Ectodermal cell (in vitro differentiated cells): ENCODE measurements at regions not wholly inside any gene's neighbourhood (a gene's known extent, or its start where the extent isn't known, plus 50 kb on each side); places are given as distances from the start of the nearest gene placed in this dataset.

Experiments used
- H3K27ac ChIP-seq: 2 replicates; pipeline ENCODE4 v1.7.0; 2013; ENCODE audit warnings: mild to moderate bottlenecking, low read depth, low read length; ENCODE audit not compliant: insufficient read depth, poor library complexity, severe bottlenecking
- H3K27me3 ChIP-seq: 2 replicates; pipeline ENCODE4 v1.7.0; 2013; ENCODE audit warnings: mild to moderate bottlenecking, low read length; ENCODE audit not compliant: insufficient read depth, control insufficient read depth, poor library complexity, severe bottlenecking
- H3K36me3 ChIP-seq: one replicate; pipeline ENCODE4 v1.7.0; 2013; ENCODE audit warnings: low read length; ENCODE audit not compliant: control insufficient read depth, insufficient read depth
- H3K4me1 ChIP-seq: one replicate; pipeline ENCODE4 v1.7.0; 2013; ENCODE audit warnings: low read length; ENCODE audit not compliant: control insufficient read depth, insufficient read depth
- H3K4me3 ChIP-seq: 2 replicates; pipeline ENCODE4 v1.7.0; 2013; ENCODE audit warnings: low read depth, low read length, control low read depth; ENCODE audit not compliant: insufficient read depth
- H3K9me3 ChIP-seq: 2 replicates; pipeline ENCODE4 v1.7.0; 2013; ENCODE audit warnings: mild to moderate bottlenecking, low read length, moderate library complexity; ENCODE audit not compliant: control insufficient read depth
- WGBS, 2 experiments: methylation state at CpG; one replicate each; pipeline ENCODE4 v1.1.7; 2013; ENCODE audit warnings: missing lambda C conversion rate in 2 of 2; 5-methylcytosine and 5-hydroxymethylcytosine counted together

- H3K27ac ChIP-seq: no peak overlapping the region
- H3K27me3 ChIP-seq: no peaks in the 10 kb centered on the region
- no peaks in the 10 kb centered on the region for H3K4me1 ChIP-seq
- H3K36me3 ChIP-seq: no peaks in the 10 kb centered on the region
- no peak overlapping the region for H3K4me3 ChIP-seq
- H3K9me3 ChIP-seq: no peaks in the 10 kb centered on the region
- WGBS, 2 experiments: 94 to 95% methylated on average over 6 of the region's 7 CpGs
Measured at GRCh38 chr4:32427566-32427965, 1707.4 kb downstream of the PCDH7 start.

DNA sequence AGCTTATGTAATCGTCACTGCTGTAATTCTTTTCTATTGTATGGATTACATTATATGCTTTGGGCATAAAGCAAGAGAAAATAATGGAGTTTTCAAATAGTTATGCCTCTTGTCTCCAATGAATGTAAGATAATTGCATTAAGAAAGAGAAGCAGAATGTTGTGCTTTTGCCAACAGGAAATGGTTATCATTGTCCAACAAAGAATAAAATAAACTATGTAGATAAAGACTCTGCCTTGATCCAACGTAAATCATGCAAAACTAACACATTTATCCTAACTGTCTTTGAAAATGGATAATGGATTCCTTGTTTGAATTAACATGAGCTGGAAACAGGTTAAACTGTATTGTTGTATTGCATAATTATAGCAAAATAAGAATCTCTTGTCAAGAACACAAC, 1709.0 kb downstream of the PCDH7 start:
- H3K9me3 ChIP-seq: no peaks in the 10 kb centered on the region
- no peaks in the 10 kb centered on the region for H3K27me3 ChIP-seq
- no peaks in the 10 kb centered on the region for H3K36me3 ChIP-seq
- H3K4me3 ChIP-seq: no peak overlapping the region
- WGBS, 2 experiments: 86 to 100% methylated on average over 1 to 2 of the region's 2 CpGs
- no peak overlapping the region for H3K27ac ChIP-seq
- H3K4me1 ChIP-seq: no peaks in the 10 kb centered on the region

DNA sequence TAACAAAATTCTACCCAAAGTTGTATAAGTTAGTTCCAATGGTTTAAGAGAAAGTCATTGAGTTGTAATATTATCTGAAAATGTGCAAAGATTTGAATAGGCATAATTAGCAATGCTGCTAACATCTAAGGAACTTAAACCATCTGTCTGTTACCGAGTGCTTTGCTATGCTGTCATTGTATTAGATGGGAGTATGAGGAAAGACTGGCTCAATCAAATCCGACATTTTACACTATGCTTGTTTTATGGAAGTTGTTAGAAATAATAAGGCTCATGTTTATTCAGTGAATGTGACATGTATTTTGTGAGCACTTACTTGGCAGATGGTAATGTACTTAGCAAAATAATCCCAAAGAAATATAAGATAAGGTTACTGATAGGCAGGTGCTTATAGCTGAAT, 1715.1 kb downstream of the PCDH7 start:
- no peak overlapping the region for H3K27ac ChIP-seq
- no peaks in the 10 kb centered on the region for H3K36me3 ChIP-seq
- whole genome bisulfite sequencing, 2 experiments: 91 to 94% methylated on average over 2 of the region's 2 CpGs

GRCh38 chr4:32436816-32437215, 1716.6 kb downstream of the PCDH7 start:
- Histone ChIP-seq H3K4me3 (no peak overlapping the region), H3K36me3 (no peaks in the 10 kb centered on the region), H3K27ac (no peak overlapping the region), H3K4me1 (no peaks in the 10 kb centered on the region), H3K27me3 (no peaks in the 10 kb centered on the region), H3K9me3 (no peaks in the 10 kb centered on the region)
- WGBS, 2 experiments: 82 to 91% methylated on average over 2 of the region's 3 CpGs

More for the DNA sequence above, 1715.1 kb downstream of the PCDH7 start:
- Histone ChIP-seq H3K4me1 (no peaks in the 10 kb centered on the region), H3K9me3 (no peaks in the 10 kb centered on the region), H3K27me3 (no peaks in the 10 kb centered on the region), H3K4me3 (no peak overlapping the region)

GRCh38 chr4:32440391-32440790, 1720.2 kb downstream of the PCDH7 start:
- Histone ChIP-seq H3K9me3 (no peaks in the 10 kb centered on the region), H3K4me3 (no peak overlapping the region), H3K4me1 (no peaks in the 10 kb centered on the region), H3K27ac (no peak overlapping the region), H3K36me3 (no peaks in the 10 kb centered on the region), H3K27me3 (no peaks in the 10 kb centered on the region)
- WGBS, 2 experiments: 90 to 96% methylated on average over 3 of the region's 3 CpGs

DNA sequence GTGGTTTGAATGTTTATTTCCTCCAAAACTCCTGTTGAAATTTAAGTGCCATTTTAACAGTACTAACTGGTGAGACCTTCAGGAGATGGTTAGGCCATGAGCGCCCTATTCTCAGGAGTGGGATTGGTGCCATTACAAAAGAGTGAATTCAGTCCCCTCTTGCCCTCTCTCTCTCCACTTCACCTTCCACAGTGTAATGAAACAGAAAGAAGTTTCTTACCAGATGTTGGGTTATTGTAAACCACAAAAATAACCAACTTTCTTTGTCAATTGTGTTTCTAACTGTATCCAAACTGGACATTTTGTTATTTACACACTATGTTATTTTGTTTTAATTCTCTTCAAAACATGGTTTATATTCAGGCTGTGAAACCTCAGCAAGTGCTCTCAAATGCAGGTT, 1734.3 kb downstream of the PCDH7 start:
- no peaks in the 10 kb centered on the region for H3K4me1 ChIP-seq
- H3K36me3 ChIP-seq: no peaks in the 10 kb centered on the region
- H3K4me3 ChIP-seq: no peak overlapping the region
- 100% methylated on average over 1 of the region's 1 CpG for WGBS, 2 experiments
- H3K27ac ChIP-seq: no peak overlapping the region
- no peaks in the 10 kb centered on the region for H3K27me3 ChIP-seq
- H3K9me3 ChIP-seq: no peaks in the 10 kb centered on the region

- Histone ChIP-seq H3K4me1 (no peaks in the 10 kb centered on the region), H3K27me3 (no peaks in the 10 kb centered on the region), H3K9me3 (no peaks in the 10 kb centered on the region), H3K4me3 (no peak overlapping the region), H3K27ac (no peak overlapping the region), H3K36me3 (no peaks in the 10 kb centered on the region)
- WGBS, 2 experiments: 98 to 100% methylated on average over 1 to 2 of the region's 2 CpGs
Measured at GRCh38 chr4:32455231-32455630, 1735.1 kb downstream of the PCDH7 start.

DNA sequence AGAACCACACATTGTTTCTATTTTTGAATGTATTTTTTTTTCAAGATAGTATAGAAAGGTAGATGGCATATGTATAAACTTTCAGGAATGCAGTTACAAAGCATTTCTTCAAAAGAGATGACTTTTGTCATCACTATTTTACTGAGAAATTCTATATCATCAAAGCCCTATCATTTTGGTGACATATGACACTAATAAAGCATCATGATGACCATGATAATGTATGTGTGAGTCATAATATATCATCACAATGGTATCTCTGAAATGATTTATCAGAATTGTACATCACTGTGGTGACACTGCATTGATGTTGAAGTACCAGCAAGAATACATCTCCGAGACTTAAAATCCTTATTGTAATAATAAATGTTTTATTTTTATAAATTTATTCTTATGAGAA, 1740.8 kb downstream of the PCDH7 start:
- Histone ChIP-seq H3K4me1 (no peaks in the 10 kb centered on the region), H3K4me3 (no peak overlapping the region), H3K36me3 (no peaks in the 10 kb centered on the region), H3K9me3 (no peaks in the 10 kb centered on the region), H3K27me3 (no peaks in the 10 kb centered on the region), H3K27ac (no peak overlapping the region)
- no CpG with 5 or more reads among the region's 1 CpG for WGBS, 2 experiments

GRCh38 chr4:32462944-32463343, 1742.8 kb downstream of the PCDH7 start:
- no peak overlapping the region for H3K27ac ChIP-seq
- H3K9me3 ChIP-seq: no peaks in the 10 kb centered on the region
- no peaks in the 10 kb centered on the region for H3K27me3 ChIP-seq
- no peaks in the 10 kb centered on the region for H3K36me3 ChIP-seq
- H3K4me3 ChIP-seq: no peak overlapping the region
- WGBS, 2 experiments: 73 to 84% methylated on average over 1 of the region's 1 CpG
- no peaks in the 10 kb centered on the region for H3K4me1 ChIP-seq

DNA sequence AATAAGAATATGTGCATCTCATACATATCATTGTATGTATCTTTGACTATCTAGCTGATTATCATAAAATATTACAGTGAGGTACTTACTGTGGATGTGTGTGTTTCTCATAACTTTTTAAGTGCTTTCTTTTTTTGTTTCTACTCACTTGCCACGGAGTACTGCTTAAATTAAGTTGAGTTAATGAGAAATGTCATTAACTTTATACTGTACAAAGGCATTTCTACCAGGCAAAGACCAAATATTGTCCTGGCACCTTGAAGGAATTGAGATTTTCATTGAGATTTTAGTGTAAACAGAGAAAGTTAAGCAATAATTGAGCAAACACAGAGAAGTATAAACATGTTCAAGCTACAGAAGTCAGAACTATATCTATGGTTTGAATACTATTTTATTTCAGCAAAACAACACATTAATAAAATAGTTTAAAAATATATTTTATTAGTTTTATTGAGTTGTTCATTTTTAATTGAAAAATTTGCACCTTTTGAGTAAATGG, 1750.0 kb downstream of the PCDH7 start:
- no peaks in the 10 kb centered on the region for H3K4me1 ChIP-seq
- H3K27ac ChIP-seq: no peak overlapping the region
- no peaks in the 10 kb centered on the region for H3K27me3 ChIP-seq
- no peaks in the 10 kb centered on the region for H3K36me3 ChIP-seq
- no peak overlapping the region for H3K4me3 ChIP-seq
- WGBS, 2 experiments: no CpG with 5 or more reads among the region's 1 CpG
- H3K9me3 ChIP-seq: no peaks in the 10 kb centered on the region

GRCh38 chr4:32472918-32473317, 1752.7 kb downstream of the PCDH7 start:
- Histone ChIP-seq H3K4me1 (no peaks in the 10 kb centered on the region), H3K36me3 (no peaks in the 10 kb centered on the region), H3K27ac (no peak overlapping the region), H3K9me3 (no peaks in the 10 kb centered on the region), H3K4me3 (no peak overlapping the region), H3K27me3 (no peaks in the 10 kb centered on the region)
- 76 to 86% methylated on average over 2 of the region's 2 CpGs for WGBS, 2 experiments
